Activated CD4-positive, alpha-beta T cell treated with anti-CD3 and anti-CD28 coated beads, Interleukin-2, Interleukin-4, amounts not matched to agents 100 ng/mL and 50 ng/mL, durations not matched to agents 16 hours and 8 hours (primary cell): ENCODE measurements at regions not wholly inside any gene's neighbourhood (a gene's known extent, or its start where the extent isn't known, plus 50 kb on each side); places are given as distances from the start of the nearest gene placed in this dataset.

Source experiments
- DNase-seq: peaks from one replicate; pipeline ENCODE4 v3.0.0-alpha.2; 2020; ENCODE audit warnings: low spot score

GRCh38 chr2:236855866-236856847 lies 229.5 kb upstream of the COPS8 start:
- no peak for DNase-seq

GRCh38 chr2:236856848-236857235 lies 228.8 kb upstream of the COPS8 start:
- no peak for DNase-seq

GRCh38 chr2:236857246-236857645 lies 228.4 kb upstream of the COPS8 start:
- no peak for DNase-seq

- no peak for DNase-seq
These were observed 227.9 kb upstream of the COPS8 start for GRCh38 chr2:236857781-236858180.

GRCh38 chr2:236858661-236859060 lies 227.0 kb upstream of the COPS8 start:
- no peak for DNase-seq

GRCh38 chr2:236859908-236860307 lies 225.8 kb upstream of the COPS8 start:
- DNase-seq, result no peak

GRCh38 chr2:236861196-236861875 lies 224.4 kb upstream of the COPS8 start:
- DNase-seq, result no peak

GRCh38 chr2:236861944-236862343 lies 223.7 kb upstream of the COPS8 start:
- DNase-seq, result no peak

GRCh38 chr2:236862526-236862925 lies 223.2 kb upstream of the COPS8 start:
- DNase-seq, result no peak

GRCh38 chr2:236862961-236863728 lies 222.5 kb upstream of the COPS8 start:
- no peak for DNase-seq

GRCh38 chr2:236863729-236864126 lies 222.0 kb upstream of the COPS8 start:
- no peak for DNase-seq

- no peak for DNase-seq
These were observed 220.6 kb upstream of the COPS8 start for GRCh38 chr2:236865052-236865451.

- DNase-seq, result no peak
These were observed 218.9 kb upstream of the COPS8 start for GRCh38 chr2:236866542-236867340.

GRCh38 chr2:236867441-236868260 lies 218.0 kb upstream of the COPS8 start:
- DNase-seq, result no peak

GRCh38 chr2:236870370-236870769 lies 215.3 kb upstream of the COPS8 start:
- DNase-seq, result no peak

GRCh38 chr2:236871500-236872001 lies 214.1 kb upstream of the COPS8 start:
- DNase-seq, result no peak

- no peak for DNase-seq
These were observed 213.7 kb upstream of the COPS8 start for GRCh38 chr2:236872015-236872414.

- DNase-seq, result no peak
These were observed 212.7 kb upstream of the COPS8 start for GRCh38 chr2:236872981-236873380.

- DNase-seq, result no peak
These were observed 212.1 kb upstream of the COPS8 start for GRCh38 chr2:236873636-236874035.

- DNase-seq, result no peak
These were observed 210.7 kb upstream of the COPS8 start for GRCh38 chr2:236874866-236875481.
